MM.1S (cell line): ENCODE measurements at regions not wholly inside any gene's neighbourhood (a gene's known extent, or its start where the extent isn't known, plus 50 kb on each side); places are given as distances from the start of the nearest gene placed in this dataset.

ENCODE experiments used
- DNase-seq: peaks from one replicate; pipeline ENCODE4 v3.0.0-alpha.2; 2015
- H2AFZ ChIP-seq: fragments of 300-600 bp; sonication (generic); 2 replicates; pipeline ENCODE4 v1.6.0; 2016; ENCODE audit warnings: antibody characterized with exemption, low read length
- H3F3A ChIP-seq: fragments of 300-600 bp; sonication (generic); 2 replicates; pipeline ENCODE4 v1.6.1; 2016; ENCODE audit warnings: mild to moderate bottlenecking, antibody characterized with exemption, low read length, moderate library complexity, mixed read lengths; ENCODE audit not compliant: insufficient read depth
- H3K27ac ChIP-seq: fragments of 300-600 bp; sonication (generic); 2 replicates; pipeline ENCODE4 v1.5.1; 2016; ENCODE audit warnings: mild to moderate bottlenecking, low read length
- H3K27me3 ChIP-seq: fragments of 300-600 bp; sonication (generic); replicated peaks from 2 replicates; pipeline ENCODE4 v1.6.0; 2016; ENCODE audit warnings: low read length; ENCODE audit not compliant: insufficient read depth
- H3K36me3 ChIP-seq: fragments of 300-600 bp; sonication (generic); replicated peaks from 2 replicates; pipeline ENCODE4 v1.6.1; 2016; ENCODE audit warnings: mild to moderate bottlenecking, low read length, mixed read lengths; ENCODE audit not compliant: insufficient read depth
- H3K4me1 ChIP-seq: fragments of 300-600 bp; sonication (generic); 2 replicates; pipeline ENCODE4 v1.6.1; 2016; ENCODE audit warnings: low read length, mixed read lengths
- H3K4me2 ChIP-seq: fragments of 300-600 bp; sonication (generic); 2 replicates; pipeline ENCODE4 v1.6.0; 2016; ENCODE audit warnings: low read depth, low read length
- H3K4me3 ChIP-seq: fragments of 300-600 bp; sonication (generic); 2 replicates; pipeline ENCODE4 v1.5.1; 2016; ENCODE audit warnings: low read length, mixed read lengths
- H3K79me2 ChIP-seq: fragments of 300-600 bp; sonication (generic); 2 replicates; pipeline ENCODE4 v1.6.1; 2016; ENCODE audit warnings: mixed run types, low read length, mixed read lengths
- H3K9ac ChIP-seq: fragments of 300-600 bp; sonication (generic); 2 replicates; pipeline ENCODE4 v1.6.1; 2016; ENCODE audit warnings: low read length, mixed read lengths
- H3K9me2 ChIP-seq: fragments of 300-600 bp; sonication (generic); replicated peaks from 2 replicates; pipeline ENCODE4 v1.6.1; 2016; ENCODE audit warnings: mild to moderate bottlenecking, low read length, mixed read lengths; ENCODE audit not compliant: insufficient read depth
- H3K9me3 ChIP-seq: fragments of 300-600 bp; sonication (generic); replicated peaks from 2 replicates; pipeline ENCODE4 v1.6.1; 2016; ENCODE audit warnings: mild to moderate bottlenecking, low read length, mixed read lengths; ENCODE audit not compliant: insufficient read depth
- H4K20me1 ChIP-seq: fragments of 300-600 bp; sonication (generic); 2 replicates; pipeline ENCODE4 v1.6.1; 2016; ENCODE audit warnings: mild to moderate bottlenecking, low read length, moderate library complexity, mixed read lengths; ENCODE audit not compliant: insufficient read depth
- EZH2 ChIP-seq: fragments of 300-600 bp; sonication (generic); optimal IDR thresholded peaks from 2 replicates; pipeline ENCODE3; 2017; ENCODE audit warnings: low read depth, mild to moderate bottlenecking, antibody characterized with exemption, low read length, mixed read lengths
- EZH2phosphoT487 ChIP-seq: fragments of 300-600 bp; sonication (generic); IDR thresholded peaks from 2 replicates; pipeline ENCODE4 v1.6.1; 2018; ENCODE audit warnings: antibody characterized with exemption, low read length
- TF ChIP-seq, protein P1 (sequence below): fragments of 300-600 bp; sonication (generic); IDR thresholded peaks from 2 replicates; pipeline ENCODE4 v1.5.1; 2016; ENCODE audit warnings: antibody characterized with exemption, low read length, mixed read lengths

- Histone ChIP-seq H3K9me2 (no peaks in the 10 kb centered on the region), H3K9ac (no peak overlapping the region), H3K9me3 (no peaks in the 10 kb centered on the region), H3K27ac (no peak overlapping the region), H3F3A (no peaks in the 10 kb centered on the region), H3K79me2 (no peaks in the 10 kb centered on the region), H4K20me1 (no peaks in the 10 kb centered on the region), H3K4me2 (no peak overlapping the region), H3K4me3 (no peak overlapping the region), H3K36me3 (no peaks in the 10 kb centered on the region), H3K4me1 (no peaks in the 10 kb centered on the region), H3K27me3 (no peaks in the 10 kb centered on the region), H2AFZ (no peak overlapping the region)
- TF ChIP-seq EZH2phosphoT487 (no peak), EZH2 (no peak)
- TF ChIP-seq, protein P1, sequence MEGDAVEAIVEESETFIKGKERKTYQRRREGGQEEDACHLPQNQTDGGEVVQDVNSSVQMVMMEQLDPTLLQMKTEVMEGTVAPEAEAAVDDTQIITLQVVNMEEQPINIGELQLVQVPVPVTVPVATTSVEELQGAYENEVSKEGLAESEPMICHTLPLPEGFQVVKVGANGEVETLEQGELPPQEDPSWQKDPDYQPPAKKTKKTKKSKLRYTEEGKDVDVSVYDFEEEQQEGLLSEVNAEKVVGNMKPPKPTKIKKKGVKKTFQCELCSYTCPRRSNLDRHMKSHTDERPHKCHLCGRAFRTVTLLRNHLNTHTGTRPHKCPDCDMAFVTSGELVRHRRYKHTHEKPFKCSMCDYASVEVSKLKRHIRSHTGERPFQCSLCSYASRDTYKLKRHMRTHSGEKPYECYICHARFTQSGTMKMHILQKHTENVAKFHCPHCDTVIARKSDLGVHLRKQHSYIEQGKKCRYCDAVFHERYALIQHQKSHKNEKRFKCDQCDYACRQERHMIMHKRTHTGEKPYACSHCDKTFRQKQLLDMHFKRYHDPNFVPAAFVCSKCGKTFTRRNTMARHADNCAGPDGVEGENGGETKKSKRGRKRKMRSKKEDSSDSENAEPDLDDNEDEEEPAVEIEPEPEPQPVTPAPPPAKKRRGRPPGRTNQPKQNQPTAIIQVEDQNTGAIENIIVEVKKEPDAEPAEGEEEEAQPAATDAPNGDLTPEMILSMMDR, result no peak
- no peak for DNase-seq
Observed at GRCh38 chr13:29703421-29703820, 107.9 kb upstream of the SLC7A1 start.

DNA sequence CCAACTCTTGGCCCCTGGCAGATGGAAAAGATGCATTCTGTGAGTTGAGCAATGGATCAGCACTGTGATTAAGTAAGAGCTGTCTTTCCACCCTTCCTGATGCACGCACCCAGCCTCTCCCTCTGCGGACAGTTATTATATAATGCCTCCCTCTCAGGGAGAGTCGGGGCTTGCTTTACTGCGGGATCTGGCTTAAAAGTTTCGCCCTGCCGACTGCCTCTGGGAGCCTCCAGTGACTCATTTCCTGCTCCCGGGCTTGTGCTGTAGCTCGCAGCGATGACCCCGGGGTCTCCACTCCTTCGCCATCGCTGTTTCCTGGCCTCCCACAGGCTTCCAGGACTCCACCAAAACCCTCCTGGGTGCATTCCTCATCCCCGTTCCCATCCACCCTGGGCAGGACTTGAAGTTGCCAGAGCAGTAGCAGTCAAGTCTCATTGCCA, 107.4 kb upstream of the SLC7A1 start:
- DNase-seq, result no peak
- no peaks in the 10 kb centered on the region for H3K9me3 ChIP-seq
- TF ChIP-seq, protein P1, result no peak
- TF ChIP-seq EZH2phosphoT487 (no peak), EZH2 (no peak)
- no peak overlapping the region for H3K9ac ChIP-seq
- H3K27me3 ChIP-seq, result no peaks in the 10 kb centered on the region
- no peak overlapping the region for H3K27ac ChIP-seq
- no peaks in the 10 kb centered on the region for H3K9me2 ChIP-seq
- H3K4me2 ChIP-seq, result no peak overlapping the region
- H3F3A ChIP-seq, result no peaks in the 10 kb centered on the region
- H3K4me3 ChIP-seq, result no peak overlapping the region
- no peak overlapping the region for H2AFZ ChIP-seq
- H4K20me1 ChIP-seq, result no peaks in the 10 kb centered on the region
- no peaks in the 10 kb centered on the region for H3K36me3 ChIP-seq
- no peaks in the 10 kb centered on the region for H3K79me2 ChIP-seq
- no peaks in the 10 kb centered on the region for H3K4me1 ChIP-seq

DNA sequence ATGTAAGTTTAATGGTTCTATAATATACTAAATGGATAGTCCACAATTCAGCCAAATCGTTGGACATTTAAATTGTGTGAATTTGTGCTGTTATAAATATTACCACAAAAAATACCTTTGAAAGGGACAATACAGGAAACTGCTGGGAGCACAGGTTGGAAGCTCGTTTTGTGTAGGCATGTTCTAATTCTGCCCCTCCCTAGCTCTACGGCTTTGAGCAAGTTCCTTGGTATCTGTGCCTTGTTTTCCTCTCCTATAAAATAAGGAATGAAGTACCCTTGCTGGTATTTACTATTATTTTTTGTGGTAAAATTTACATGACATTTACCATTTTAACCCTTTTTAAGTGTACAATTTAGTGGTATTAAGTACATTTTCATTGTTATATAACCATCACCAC, 102.6 kb upstream of the SLC7A1 start:
- no peaks in the 10 kb centered on the region for H3K9me3 ChIP-seq

More for the DNA sequence above, 102.6 kb upstream of the SLC7A1 start:
- Histone ChIP-seq H3K79me2 (no peaks in the 10 kb centered on the region), H2AFZ (no peak overlapping the region), H3K27me3 (no peaks in the 10 kb centered on the region), H3K4me2 (no peak overlapping the region), H3K4me1 (no peaks in the 10 kb centered on the region), H3K9ac (no peak overlapping the region), H3K27ac (no peak overlapping the region), H3K36me3 (no peaks in the 10 kb centered on the region), H4K20me1 (no peaks in the 10 kb centered on the region), H3F3A (no peaks in the 10 kb centered on the region), H3K4me3 (no peak overlapping the region), H3K9me2 (no peaks in the 10 kb centered on the region)
- no peak for DNase-seq
- TF ChIP-seq, protein P1, result no peak
- TF ChIP-seq EZH2phosphoT487, result no peak
- TF ChIP-seq EZH2, result no peak
